GM23338 (cell line): ENCODE measurements at regions not wholly inside any gene's neighbourhood (a gene's known extent, or its start where the extent isn't known, plus 50 kb on each side); places are given as distances from the start of the nearest gene placed in this dataset.

ENCODE experiments used
- CTCF ChIP-seq, 2 experiments: fragments of 200-600 bp in 1 of 2; sonication (generic) in 1 of 2; conservative IDR thresholded peaks; 2 replicates each; pipeline versions ENCODE4 v1.5.1 to v1.6.1; 2016 to 2017; ENCODE audit warnings: antibody characterized with exemption in 2 of 2, low read depth in 2 of 2, mild to moderate bottlenecking in 2 of 2, moderate library complexity in 1 of 2
- REST ChIP-seq: IDR thresholded peaks from one replicate; pipeline ENCODE4 v1.6.1; 2018; ENCODE audit warnings: antibody characterized with exemption; ENCODE audit not compliant: unreplicated experiment

DNA sequence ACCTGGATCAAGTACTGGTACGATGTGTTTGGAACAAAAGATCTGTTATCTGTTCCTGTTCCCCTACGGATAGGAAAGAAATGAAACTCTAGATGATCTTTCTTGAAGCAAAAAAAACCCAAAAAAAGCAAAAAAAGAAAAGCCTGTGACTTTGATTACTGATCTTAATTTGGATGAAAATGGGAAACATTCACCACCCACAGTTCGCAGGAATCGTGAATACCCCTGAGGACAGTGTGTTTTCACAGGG is 138.7 kb upstream of the LMNTD1 start:
- TF ChIP-seq CTCF (conservative IDR thresholded peaks at IDR 0.05; ENCODE audit: low read depth in 2 of 2) (no peak), REST (no peak)
